HEK293 (cell line): ENCODE measurements at regions not wholly inside any gene's neighbourhood (a gene's known extent, or its start where the extent isn't known, plus 50 kb on each side); places are given as distances from the start of the nearest gene placed in this dataset.

Experiments used
- CTCF ChIA-PET: fragments of 350-600 bp; formaldehyde crosslinking; extraction: SDS; loops from one replicate; lab custom pipeline; 2021; ENCODE audit warnings: antibody characterized with exemption; lab: Yijun Ruan, JAX
- POLR2A ChIA-PET: fragments of 300-600 bp; formaldehyde crosslinking; extraction: SDS; loops from one replicate; lab custom pipeline; 2020; ENCODE audit warnings: antibody characterized with exemption, inconsistent platforms; lab: Yijun Ruan, JAX
- H3K27ac ChIP-seq: fragments of 200-500 bp; sonication (Bioruptor generic); 2 replicates; pipeline ENCODE4 v1.5.1; 2014; ENCODE audit warnings: low read depth, low read length, control low read depth, inconsistent platforms; ENCODE audit errors: extremely low read depth
- H3K36me3 ChIP-seq, 2 experiments: fragments of 200-500 bp in 1 of 2; sonication (Bioruptor generic) in 1 of 2; 1 replicate in 1 of 2; 2 replicates in 1 of 2; pipeline ENCODE4 v1.5.1; 2014 to 2017; ENCODE audit warnings: inconsistent platforms in 2 of 2, low read length in 2 of 2; ENCODE audit not compliant: control insufficient read depth in 2 of 2, insufficient read depth in 1 of 2
- H3K4me1 ChIP-seq: fragments of 200-500 bp; sonication (Bioruptor generic); 2 replicates; pipeline ENCODE4 v1.5.1; 2014; ENCODE audit warnings: mild to moderate bottlenecking, low read length, inconsistent platforms; ENCODE audit not compliant: control insufficient read depth, insufficient read depth
- H3K4me3 ChIP-seq: 2 replicates; pipeline ENCODE4 v1.5.1; 2011; ENCODE audit warnings: low read depth, mild to moderate bottlenecking, control low read depth, low read length, moderate library complexity
- H3K9me3 ChIP-seq: fragments of 200-500 bp; sonication (Bioruptor generic); 2 replicates; pipeline ENCODE4 v1.5.1; 2014; ENCODE audit warnings: low read depth, low read length, inconsistent platforms; ENCODE audit not compliant: control insufficient read depth, insufficient read depth
- HOXA7 ChIP-seq: sonication (generic); formaldehyde crosslinking; IDR thresholded peaks from 2 replicates; pipeline ENCODE4 v1.8.1; 2022; ENCODE audit warnings: missing genetic modification reagents, borderline replicate concordance
- KLF1 ChIP-seq: fragments of 450-650 bp; formaldehyde crosslinking; IDR thresholded peaks from 2 replicates; pipeline ENCODE4 v1.5.1; 2016; ENCODE audit warnings: missing biosample characterization, missing genetic modification characterization
- KLF10 ChIP-seq: fragments of 450-650 bp; IDR thresholded peaks from 2 replicates; pipeline ENCODE4 v1.5.1; 2018; ENCODE audit warnings: missing biosample characterization, mild to moderate bottlenecking, missing genetic modification characterization
- PRDM1 ChIP-seq: fragments of 450-650 bp; formaldehyde crosslinking; IDR thresholded peaks from 2 replicates; pipeline ENCODE4; 2016; ENCODE audit warnings: missing biosample characterization, missing genetic modification characterization
- YY1 ChIP-seq: fragments of 450-650 bp; formaldehyde crosslinking; IDR thresholded peaks from 2 replicates; pipeline ENCODE4 v1.5.1; 2018; ENCODE audit warnings: missing biosample characterization, missing genetic modification characterization
- ZNF10 ChIP-seq: fragments of 450-650 bp; formaldehyde crosslinking; IDR thresholded peaks from 2 replicates; pipeline ENCODE4 v1.5.1; 2017; ENCODE audit warnings: missing biosample characterization, missing genetic modification characterization
- ZNF114 ChIP-seq: fragments of 450-650 bp; formaldehyde crosslinking; IDR thresholded peaks from 2 replicates; pipeline ENCODE4 v1.5.0; 2017; ENCODE audit warnings: missing biosample characterization, missing genetic modification characterization
- ZNF140 ChIP-seq: fragments of 450-650 bp; formaldehyde crosslinking; IDR thresholded peaks from 2 replicates; pipeline ENCODE4 v1.5.1; 2016; ENCODE audit warnings: missing biosample characterization, missing genetic modification characterization
- ZNF16 ChIP-seq: fragments of 450-650 bp; formaldehyde crosslinking; IDR thresholded peaks from 2 replicates; pipeline ENCODE4 v1.5.1; 2016; ENCODE audit warnings: low read depth, missing biosample characterization, missing genetic modification characterization
- ZNF169 ChIP-seq: fragments of 450-650 bp; formaldehyde crosslinking; IDR thresholded peaks from 2 replicates; pipeline ENCODE4 v1.5.1; 2016; ENCODE audit warnings: missing biosample characterization, missing genetic modification characterization
- ZNF555 ChIP-seq: fragments of 450-650 bp; formaldehyde crosslinking; conservative IDR thresholded peaks from 2 replicates; pipeline ENCODE4 v1.5.1; 2017; ENCODE audit warnings: missing biosample characterization, mild to moderate bottlenecking, missing genetic modification characterization, inconsistent platforms
- ZNF610 ChIP-seq: fragments of 450-650 bp; formaldehyde crosslinking; IDR thresholded peaks from 2 replicates; pipeline ENCODE4 v1.5.1; 2016; ENCODE audit warnings: missing biosample characterization, missing genetic modification characterization, borderline replicate concordance
- ZSCAN16 ChIP-seq: fragments of 450-650 bp; formaldehyde crosslinking; IDR thresholded peaks from 2 replicates; pipeline ENCODE4 v1.5.1; 2016; ENCODE audit warnings: missing biosample characterization, missing genetic modification characterization
- ZSCAN23 ChIP-seq: fragments of 450-650 bp; formaldehyde crosslinking; IDR thresholded peaks from 2 replicates; pipeline ENCODE4 v1.5.1; 2016; ENCODE audit warnings: missing biosample characterization, missing genetic modification characterization
- TF ChIP-seq, protein P1 (sequence below): fragments of 450-650 bp; formaldehyde crosslinking; IDR thresholded peaks from 2 replicates; pipeline ENCODE4 v1.5.1; 2016; ENCODE audit warnings: missing biosample characterization, missing genetic modification characterization
- TF ChIP-seq, protein P2 (sequence below): fragments of 450-650 bp; formaldehyde crosslinking; IDR thresholded peaks from 2 replicates; pipeline ENCODE4 v1.5.1; 2017; ENCODE audit warnings: missing biosample characterization, missing genetic modification characterization
- TF ChIP-seq, protein P3 (sequence below): fragments of 450-650 bp; IDR thresholded peaks from 2 replicates; pipeline ENCODE4 v1.5.1; 2018; ENCODE audit warnings: missing biosample characterization, missing genetic modification characterization
- TF ChIP-seq, protein P4 (sequence below): fragments of 450-650 bp; formaldehyde crosslinking; IDR thresholded peaks from 2 replicates; pipeline ENCODE4 v1.5.1; 2016; ENCODE audit warnings: missing biosample characterization, missing genetic modification characterization
- TF ChIP-seq, protein P5 (sequence below): fragments of 450-650 bp; formaldehyde crosslinking; IDR thresholded peaks from 2 replicates; pipeline ENCODE4 v1.5.1; 2016; ENCODE audit warnings: missing biosample characterization, missing genetic modification characterization
- TF ChIP-seq, protein P6 (sequence below): fragments of 450-650 bp; formaldehyde crosslinking; IDR thresholded peaks from 2 replicates; pipeline ENCODE4 v1.5.1; 2016; ENCODE audit warnings: missing biosample characterization, missing genetic modification characterization
- TF ChIP-seq, protein P7 (sequence below): fragments of 450-650 bp; formaldehyde crosslinking; IDR thresholded peaks from 2 replicates; pipeline ENCODE4 v1.5.1; 2016; ENCODE audit warnings: missing biosample characterization, missing genetic modification characterization, borderline replicate concordance

DNA sequence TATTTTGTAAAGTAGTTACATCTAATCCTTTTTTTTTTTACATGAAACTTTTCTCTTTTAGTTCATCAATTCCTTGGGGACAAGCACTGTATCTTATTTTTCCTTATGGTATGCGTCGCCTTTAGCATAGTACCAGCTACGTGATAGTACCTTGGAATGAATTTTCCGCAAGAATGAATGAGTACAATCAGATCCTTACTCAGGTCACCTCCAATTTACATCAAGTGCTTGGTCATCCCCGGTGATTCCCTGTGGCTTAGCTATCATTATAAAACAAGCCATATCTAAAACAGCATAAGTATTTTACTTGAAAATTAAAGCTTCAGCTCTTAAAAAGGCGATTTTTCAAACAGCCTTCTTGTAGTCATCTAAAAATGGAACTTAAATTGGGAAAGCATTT is 680.4 kb upstream of the MAP3K7 start:
- Histone ChIP-seq H3K4me1 (no peaks in the 10 kb centered on the region), H3K4me3 (no peak overlapping the region), H3K9me3 (no peaks in the 10 kb centered on the region), H3K36me3 (no peaks in the 10 kb centered on the region), H3K27ac (no peak overlapping the region)
- TF ChIP-seq ZSCAN23 (tag by site-specific recombination) (no peak), ZSCAN16 (tag by site-specific recombination) (no peak), ZNF610 (tag by site-specific recombination) (no peak), ZNF169 (no peak), KLF1 (tag by site-specific recombination) (no peak)
- TF ChIP-seq, protein P1, sequence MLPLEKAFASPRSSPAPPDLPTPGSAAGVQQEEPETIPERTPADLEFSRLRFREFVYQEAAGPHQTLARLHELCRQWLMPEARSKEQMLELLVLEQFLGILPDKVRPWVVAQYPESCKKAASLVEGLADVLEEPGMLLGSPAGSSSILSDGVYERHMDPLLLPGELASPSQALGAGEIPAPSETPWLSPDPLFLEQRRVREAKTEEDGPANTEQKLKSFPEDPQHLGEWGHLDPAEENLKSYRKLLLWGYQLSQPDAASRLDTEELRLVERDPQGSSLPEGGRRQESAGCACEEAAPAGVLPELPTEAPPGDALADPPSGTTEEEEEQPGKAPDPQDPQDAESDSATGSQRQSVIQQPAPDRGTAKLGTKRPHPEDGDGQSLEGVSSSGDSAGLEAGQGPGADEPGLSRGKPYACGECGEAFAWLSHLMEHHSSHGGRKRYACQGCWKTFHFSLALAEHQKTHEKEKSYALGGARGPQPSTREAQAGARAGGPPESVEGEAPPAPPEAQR (tag by site-specific recombination): no peak
- TF ChIP-seq, protein P2, sequence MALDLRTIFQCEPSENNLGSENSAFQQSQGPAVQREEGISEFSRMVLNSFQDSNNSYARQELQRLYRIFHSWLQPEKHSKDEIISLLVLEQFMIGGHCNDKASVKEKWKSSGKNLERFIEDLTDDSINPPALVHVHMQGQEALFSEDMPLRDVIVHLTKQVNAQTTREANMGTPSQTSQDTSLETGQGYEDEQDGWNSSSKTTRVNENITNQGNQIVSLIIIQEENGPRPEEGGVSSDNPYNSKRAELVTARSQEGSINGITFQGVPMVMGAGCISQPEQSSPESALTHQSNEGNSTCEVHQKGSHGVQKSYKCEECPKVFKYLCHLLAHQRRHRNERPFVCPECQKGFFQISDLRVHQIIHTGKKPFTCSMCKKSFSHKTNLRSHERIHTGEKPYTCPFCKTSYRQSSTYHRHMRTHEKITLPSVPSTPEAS (tag by site-specific recombination): no peak
- CTCF ChIA-PET: interaction anchor here (1.0 kb wide), 1 partner anchor 37 kb away, joined by 3 read pairs; no protein-coding TSS in a partner anchor
- POLR2A ChIA-PET: no interaction called here

DNA sequence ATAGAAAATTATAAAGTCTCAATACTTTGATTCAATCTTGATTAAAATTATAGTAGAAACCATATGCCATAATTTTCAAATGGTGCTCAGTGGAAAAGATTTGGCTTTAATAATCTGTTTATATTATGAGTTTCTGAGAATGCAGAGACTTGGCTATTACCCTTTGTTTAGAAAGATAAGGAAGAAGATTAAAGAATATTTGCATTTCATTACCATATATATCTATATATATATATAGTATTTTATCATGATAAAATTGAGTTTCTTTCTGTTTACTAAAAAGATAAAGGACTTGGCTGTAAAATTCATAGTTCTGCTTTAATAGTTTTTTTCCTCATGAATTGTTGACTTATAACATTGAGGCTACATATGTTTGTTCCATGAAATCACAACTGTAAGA is 679.3 kb upstream of the MAP3K7 start:
- Histone ChIP-seq H3K9me3 (no peaks in the 10 kb centered on the region), H3K4me1 (no peaks in the 10 kb centered on the region), H3K27ac (no peak overlapping the region)
- TF ChIP-seq, protein P3, sequence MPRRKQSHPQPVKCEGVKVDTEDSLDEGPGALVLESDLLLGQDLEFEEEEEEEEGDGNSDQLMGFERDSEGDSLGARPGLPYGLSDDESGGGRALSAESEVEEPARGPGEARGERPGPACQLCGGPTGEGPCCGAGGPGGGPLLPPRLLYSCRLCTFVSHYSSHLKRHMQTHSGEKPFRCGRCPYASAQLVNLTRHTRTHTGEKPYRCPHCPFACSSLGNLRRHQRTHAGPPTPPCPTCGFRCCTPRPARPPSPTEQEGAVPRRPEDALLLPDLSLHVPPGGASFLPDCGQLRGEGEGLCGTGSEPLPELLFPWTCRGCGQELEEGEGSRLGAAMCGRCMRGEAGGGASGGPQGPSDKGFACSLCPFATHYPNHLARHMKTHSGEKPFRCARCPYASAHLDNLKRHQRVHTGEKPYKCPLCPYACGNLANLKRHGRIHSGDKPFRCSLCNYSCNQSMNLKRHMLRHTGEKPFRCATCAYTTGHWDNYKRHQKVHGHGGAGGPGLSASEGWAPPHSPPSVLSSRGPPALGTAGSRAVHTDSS (tag by site-specific recombination): no peak
- no peak for TF ChIP-seq PRDM1 (tag by site-specific recombination)
- TF ChIP-seq ZNF114: no peak
- TF ChIP-seq YY1 (tag by site-specific recombination): no peak
- no peak for TF ChIP-seq ZNF555 (tag by site-specific recombination)
- TF ChIP-seq, protein P4, sequence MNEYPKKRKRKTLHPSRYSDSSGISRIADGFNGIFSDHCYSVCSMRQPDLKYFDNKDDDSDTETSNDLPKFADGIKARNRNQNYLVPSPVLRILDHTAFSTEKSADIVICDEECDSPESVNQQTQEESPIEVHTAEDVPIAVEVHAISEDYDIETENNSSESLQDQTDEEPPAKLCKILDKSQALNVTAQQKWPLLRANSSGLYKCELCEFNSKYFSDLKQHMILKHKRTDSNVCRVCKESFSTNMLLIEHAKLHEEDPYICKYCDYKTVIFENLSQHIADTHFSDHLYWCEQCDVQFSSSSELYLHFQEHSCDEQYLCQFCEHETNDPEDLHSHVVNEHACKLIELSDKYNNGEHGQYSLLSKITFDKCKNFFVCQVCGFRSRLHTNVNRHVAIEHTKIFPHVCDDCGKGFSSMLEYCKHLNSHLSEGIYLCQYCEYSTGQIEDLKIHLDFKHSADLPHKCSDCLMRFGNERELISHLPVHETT (tag by site-specific recombination): no peak
- TF ChIP-seq ZNF140 (tag by site-specific recombination): no peak
- no peak for TF ChIP-seq KLF10
- no peak for TF ChIP-seq ZNF16
- TF ChIP-seq, all 188 proteins: peak for 0
- Histone ChIP-seq H3K4me3 (no peak overlapping the region), H3K36me3 (no peaks in the 10 kb centered on the region)
- POLR2A ChIA-PET: no interaction called here
- CTCF ChIA-PET: interaction anchor here (0.7 kb wide), 1 partner anchor 192 kb away, joined by 3 read pairs; no protein-coding TSS in a partner anchor

DNA sequence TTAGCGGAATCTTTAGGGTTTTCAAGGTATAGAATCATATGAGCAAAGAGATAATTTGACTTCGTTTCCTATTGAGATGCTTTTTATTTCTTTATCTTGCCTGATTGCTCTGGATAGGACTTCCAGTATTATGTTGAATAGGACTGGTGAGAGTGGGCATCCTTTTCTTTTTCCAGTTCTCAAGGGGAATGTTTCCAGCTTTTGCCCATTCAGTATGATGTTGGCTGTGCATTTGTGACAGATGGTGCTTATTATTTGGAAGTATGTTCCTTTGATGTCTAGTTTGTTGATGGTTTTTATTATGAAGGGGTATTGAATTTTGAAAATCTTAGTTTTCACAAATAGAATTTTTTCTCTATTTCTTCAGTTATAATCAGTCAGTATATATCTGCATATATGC is 656.6 kb upstream of the MAP3K7 start:
- Histone ChIP-seq H3K4me1 (no peaks in the 10 kb centered on the region), H3K9me3 (no peaks in the 10 kb centered on the region), H3K4me3 (no peak overlapping the region), H3K36me3 (no peaks in the 10 kb centered on the region), H3K27ac (no peak overlapping the region)
- POLR2A ChIA-PET: no interaction called here
- CTCF ChIA-PET: no interaction called here
- TF ChIP-seq, protein P5, sequence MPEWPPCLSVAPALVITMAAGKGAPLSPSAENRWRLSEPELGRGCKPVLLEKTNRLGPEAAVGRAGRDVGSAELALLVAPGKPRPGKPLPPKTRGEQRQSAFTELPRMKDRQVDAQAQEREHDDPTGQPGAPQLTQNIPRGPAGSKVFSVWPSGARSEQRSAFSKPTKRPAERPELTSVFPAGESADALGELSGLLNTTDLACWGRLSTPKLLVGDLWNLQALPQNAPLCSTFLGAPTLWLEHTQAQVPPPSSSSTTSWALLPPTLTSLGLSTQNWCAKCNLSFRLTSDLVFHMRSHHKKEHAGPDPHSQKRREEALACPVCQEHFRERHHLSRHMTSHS (tag by site-specific recombination): no peak
- no peak for TF ChIP-seq HOXA7
- TF ChIP-seq, protein P6, sequence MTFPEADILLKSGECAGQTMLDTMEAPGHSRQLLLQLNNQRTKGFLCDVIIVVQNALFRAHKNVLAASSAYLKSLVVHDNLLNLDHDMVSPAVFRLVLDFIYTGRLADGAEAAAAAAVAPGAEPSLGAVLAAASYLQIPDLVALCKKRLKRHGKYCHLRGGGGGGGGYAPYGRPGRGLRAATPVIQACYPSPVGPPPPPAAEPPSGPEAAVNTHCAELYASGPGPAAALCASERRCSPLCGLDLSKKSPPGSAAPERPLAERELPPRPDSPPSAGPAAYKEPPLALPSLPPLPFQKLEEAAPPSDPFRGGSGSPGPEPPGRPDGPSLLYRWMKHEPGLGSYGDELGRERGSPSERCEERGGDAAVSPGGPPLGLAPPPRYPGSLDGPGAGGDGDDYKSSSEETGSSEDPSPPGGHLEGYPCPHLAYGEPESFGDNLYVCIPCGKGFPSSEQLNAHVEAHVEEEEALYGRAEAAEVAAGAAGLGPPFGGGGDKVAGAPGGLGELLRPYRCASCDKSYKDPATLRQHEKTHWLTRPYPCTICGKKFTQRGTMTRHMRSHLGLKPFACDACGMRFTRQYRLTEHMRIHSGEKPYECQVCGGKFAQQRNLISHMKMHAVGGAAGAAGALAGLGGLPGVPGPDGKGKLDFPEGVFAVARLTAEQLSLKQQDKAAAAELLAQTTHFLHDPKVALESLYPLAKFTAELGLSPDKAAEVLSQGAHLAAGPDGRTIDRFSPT (tag by site-specific recombination): no peak
- no peak for TF ChIP-seq ZNF10 (tag by site-specific recombination)
- TF ChIP-seq, protein P7, sequence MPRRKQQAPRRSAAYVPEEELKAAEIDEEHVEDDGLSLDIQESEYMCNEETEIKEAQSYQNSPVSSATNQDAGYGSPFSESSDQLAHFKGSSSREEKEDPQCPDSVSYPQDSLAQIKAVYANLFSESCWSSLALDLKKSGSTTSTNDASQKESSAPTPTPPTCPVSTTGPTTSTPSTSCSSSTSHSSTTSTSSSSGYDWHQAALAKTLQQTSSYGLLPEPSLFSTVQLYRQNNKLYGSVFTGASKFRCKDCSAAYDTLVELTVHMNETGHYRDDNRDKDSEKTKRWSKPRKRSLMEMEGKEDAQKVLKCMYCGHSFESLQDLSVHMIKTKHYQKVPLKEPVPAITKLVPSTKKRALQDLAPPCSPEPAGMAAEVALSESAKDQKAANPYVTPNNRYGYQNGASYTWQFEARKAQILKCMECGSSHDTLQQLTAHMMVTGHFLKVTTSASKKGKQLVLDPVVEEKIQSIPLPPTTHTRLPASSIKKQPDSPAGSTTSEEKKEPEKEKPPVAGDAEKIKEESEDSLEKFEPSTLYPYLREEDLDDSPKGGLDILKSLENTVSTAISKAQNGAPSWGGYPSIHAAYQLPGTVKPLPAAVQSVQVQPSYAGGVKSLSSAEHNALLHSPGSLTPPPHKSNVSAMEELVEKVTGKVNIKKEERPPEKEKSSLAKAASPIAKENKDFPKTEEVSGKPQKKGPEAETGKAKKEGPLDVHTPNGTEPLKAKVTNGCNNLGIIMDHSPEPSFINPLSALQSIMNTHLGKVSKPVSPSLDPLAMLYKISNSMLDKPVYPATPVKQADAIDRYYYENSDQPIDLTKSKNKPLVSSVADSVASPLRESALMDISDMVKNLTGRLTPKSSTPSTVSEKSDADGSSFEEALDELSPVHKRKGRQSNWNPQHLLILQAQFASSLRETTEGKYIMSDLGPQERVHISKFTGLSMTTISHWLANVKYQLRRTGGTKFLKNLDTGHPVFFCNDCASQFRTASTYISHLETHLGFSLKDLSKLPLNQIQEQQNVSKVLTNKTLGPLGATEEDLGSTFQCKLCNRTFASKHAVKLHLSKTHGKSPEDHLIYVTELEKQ: no peak
